SK-N-SH treated with all-trans-retinoic acid at 6 μM for 48 hours (cell line): ENCODE measurements at regions not wholly inside any gene's neighbourhood (a gene's known extent, or its start where the extent isn't known, plus 50 kb on each side); places are given as distances from the start of the nearest gene placed in this dataset.

Experiments used
- ARNTL ChIP-seq: fragments of 450-650 bp; formaldehyde crosslinking; IDR thresholded peaks from 2 replicates; pipeline ENCODE4 v1.5.0; 2020; ENCODE audit warnings: low read depth, mild to moderate bottlenecking, moderate library complexity, borderline replicate concordance
- BACH2 ChIP-seq: fragments of 250-450 bp; sonication (Bioruptor Pico); IDR thresholded peaks from 2 replicates; pipeline ENCODE4 v1.9.0; 2021; ENCODE audit warnings: mild to moderate bottlenecking, borderline replicate concordance
- CREB5 ChIP-seq: fragments of 250-450 bp; sonication (Bioruptor Pico); IDR thresholded peaks from 2 replicates; pipeline ENCODE4 v1.5.1; 2020; ENCODE audit warnings: low read depth, mild to moderate bottlenecking, moderate library complexity
- CSRNP3 ChIP-seq: fragments of 250-450 bp; sonication (Bioruptor Pico); IDR thresholded peaks from 2 replicates; pipeline ENCODE4 v1.5.1; 2021; ENCODE audit warnings: mild to moderate bottlenecking, moderate library complexity
- ESRRG ChIP-seq: fragments of 250-450 bp; sonication (Bioruptor Pico); IDR thresholded peaks from 2 replicates; pipeline ENCODE4 v1.6.1; 2021; ENCODE audit warnings: mild to moderate bottlenecking
- GLIS3 ChIP-seq: fragments of 250-450 bp; sonication (Bioruptor Pico); IDR thresholded peaks from 2 replicates; pipeline ENCODE4 v1.5.0; 2020; ENCODE audit warnings: mild to moderate bottlenecking, moderate library complexity
- ISL1 ChIP-seq: fragments of 250-450 bp; sonication (Bioruptor Pico); IDR thresholded peaks from 2 replicates; pipeline ENCODE4 v2.1.2; 2022; ENCODE audit warnings: mild to moderate bottlenecking, moderate library complexity
- OSR1 ChIP-seq: fragments of 250-450 bp; sonication (Bioruptor Pico); IDR thresholded peaks from 2 replicates; pipeline ENCODE4 v1.8.0; 2022; ENCODE audit warnings: moderate library complexity, mild to moderate bottlenecking, inconsistent platforms
- PATZ1 ChIP-seq: fragments of 250-450 bp; sonication (Bioruptor Pico); IDR thresholded peaks from 2 replicates; pipeline ENCODE4 v1.8.0; 2020; ENCODE audit warnings: mild to moderate bottlenecking, moderate library complexity, borderline replicate concordance
- RARB ChIP-seq: fragments of 250-450 bp; sonication (Bioruptor Pico); IDR thresholded peaks from 2 replicates; pipeline ENCODE4 v1.8.0; 2021; ENCODE audit warnings: mild to moderate bottlenecking, moderate library complexity
- TOX ChIP-seq: fragments of 250-450 bp; sonication (Bioruptor Pico); IDR thresholded peaks from 2 replicates; pipeline ENCODE4 v1.8.0; 2021; ENCODE audit warnings: mild to moderate bottlenecking, moderate library complexity, borderline replicate concordance
- TSHZ2 ChIP-seq: fragments of 250-450 bp; sonication (Bioruptor Pico); IDR thresholded peaks from 2 replicates; pipeline ENCODE4 v1.5.0; 2020; ENCODE audit warnings: mild to moderate bottlenecking, moderate library complexity
- ZFP30 ChIP-seq: fragments of 450-650 bp; formaldehyde crosslinking; IDR thresholded peaks from 2 replicates; pipeline ENCODE4 v1.5.0; 2022; ENCODE audit warnings: mild to moderate bottlenecking, moderate library complexity

- TF ChIP-seq TSHZ2 (CRISPR knock-in tag) (0 out of 2 replicates have a peak, but pooled peaks have one; percentile 27), ZFP30 (no peak), RARB (CRISPR knock-in tag) (no peak), BACH2 (no peak), TOX (CRISPR knock-in tag) (no peak), ISL1 (peak; percentile 47), ARNTL (no peak), CREB5 (CRISPR knock-in tag) (peak; percentile 76), ESRRG (CRISPR knock-in tag) (no peak), CSRNP3 (CRISPR knock-in tag) (no peak), OSR1 (CRISPR knock-in tag) (no peak), GLIS3 (CRISPR knock-in tag) (no peak), PATZ1 (no peak)
Observed at GRCh38 chr3:42036483-42036823, 54.7 kb upstream of the TRAK1 start.
